Adipocyte (in vitro differentiated cells): ENCODE measurements at regions not wholly inside any gene's neighbourhood (a gene's known extent, or its start where the extent isn't known, plus 50 kb on each side); places are given as distances from the start of the nearest gene placed in this dataset.
"Not testable (repeated sequence)": the region's sequence is repeated elsewhere in the genome, so short reads cannot be mapped to it uniquely, and the experiment has no call there.

Experiments used
- DNase-seq: peaks from one replicate; pipeline ENCODE4 v3.0.0-alpha.2; 2015; ENCODE audit warnings: low read depth
- H3K27me3 ChIP-seq: replicated peaks from 2 replicates; pipeline ENCODE4 v1.7.0; 2013; ENCODE audit warnings: mild to moderate bottlenecking, low read length, moderate library complexity; ENCODE audit not compliant: control insufficient read depth, insufficient read depth
- H3K36me3 ChIP-seq: 2 replicates; pipeline ENCODE4 v1.7.0; 2013; ENCODE audit warnings: low read length, mild to moderate bottlenecking, moderate library complexity; ENCODE audit not compliant: control insufficient read depth, insufficient read depth, severe bottlenecking
- H3K4me1 ChIP-seq: 2 replicates; pipeline ENCODE4 v1.7.0; 2013; ENCODE audit warnings: mild to moderate bottlenecking, low read length, moderate library complexity; ENCODE audit not compliant: control insufficient read depth, insufficient read depth
- H3K4me3 ChIP-seq: 2 replicates; pipeline ENCODE4 v1.7.0; 2013; ENCODE audit warnings: mild to moderate bottlenecking, low read length, moderate library complexity
- H3K9ac ChIP-seq: 2 replicates; pipeline ENCODE4 v1.7.0; 2013; ENCODE audit warnings: mild to moderate bottlenecking, low read length, moderate library complexity
- H3K9me3 ChIP-seq: 2 replicates; pipeline ENCODE4 v1.7.0; 2013; ENCODE audit warnings: mild to moderate bottlenecking, low read length, moderate library complexity; ENCODE audit not compliant: control insufficient read depth

GRCh38 chr1:101139130-101139529, 97.7 kb upstream of the S1PR1 start:
- peaks cover 19% of the 10 kb centered on the region for H3K4me1 ChIP-seq
- no peaks in the 10 kb centered on the region for H3K36me3 ChIP-seq
- peaks cover 28% of the 10 kb centered on the region for H3K27me3 ChIP-seq
- no peak for DNase-seq
- no peak overlapping the region for H3K4me3 ChIP-seq
- no peaks in the 10 kb centered on the region for H3K9me3 ChIP-seq
- no peak overlapping the region for H3K9ac ChIP-seq

GRCh38 chr1:101137144-101138126, 99.4 kb upstream of the S1PR1 start:
- peak overlapping the region; percentile 2 for H3K4me3 ChIP-seq
- H3K4me1 ChIP-seq: peaks cover 19% of the 10 kb centered on the region
- H3K9ac ChIP-seq: no peak overlapping the region
- H3K36me3 ChIP-seq: no peaks in the 10 kb centered on the region
- H3K9me3 ChIP-seq: no peaks in the 10 kb centered on the region
- peaks cover 30% of the 10 kb centered on the region for H3K27me3 ChIP-seq
- DNase-seq: peak; percentile 69

GRCh38 chr1:101136739-101137138, 100.1 kb upstream of the S1PR1 start:
- Histone ChIP-seq H3K9me3 (no peaks in the 10 kb centered on the region), H3K4me3 (peak overlapping the region; percentile 2), H3K9ac (no peak overlapping the region), H3K27me3 (peaks cover 30% of the 10 kb centered on the region), H3K4me1 (peaks cover 19% of the 10 kb centered on the region), H3K36me3 (no peaks in the 10 kb centered on the region)
- no peak for DNase-seq

GRCh38 chr1:101136271-101136670, 100.5 kb upstream of the S1PR1 start:
- Histone ChIP-seq H3K36me3 (no peaks in the 10 kb centered on the region), H3K9me3 (no peaks in the 10 kb centered on the region), H3K4me1 (peaks cover 19% of the 10 kb centered on the region), H3K27me3 (peaks cover 30% of the 10 kb centered on the region), H3K9ac (no peak overlapping the region), H3K4me3 (no peak overlapping the region)
- no peak for DNase-seq

- H3K27me3 ChIP-seq: peaks cover 31% of the 10 kb centered on the region
- no peak overlapping the region for H3K9ac ChIP-seq
- no peaks in the 10 kb centered on the region for H3K36me3 ChIP-seq
- no peak overlapping the region for H3K4me3 ChIP-seq
- peaks cover 19% of the 10 kb centered on the region for H3K4me1 ChIP-seq
- no peaks in the 10 kb centered on the region for H3K9me3 ChIP-seq
- DNase-seq: no peak
Measured at GRCh38 chr1:101135526-101135925, 101.3 kb upstream of the S1PR1 start.

- H3K4me3 ChIP-seq: no peak overlapping the region
- no peak overlapping the region for H3K9ac ChIP-seq
- no peak for DNase-seq
- peaks cover 2% of the 10 kb centered on the region for H3K4me1 ChIP-seq
- no peaks in the 10 kb centered on the region for H3K9me3 ChIP-seq
- no peaks in the 10 kb centered on the region for H3K36me3 ChIP-seq
- peaks cover 31% of the 10 kb centered on the region for H3K27me3 ChIP-seq
Measured at GRCh38 chr1:101131239-101131843, 105.5 kb upstream of the S1PR1 start.

- Histone ChIP-seq H3K36me3 (no peaks in the 10 kb centered on the region), H3K9ac (no peak overlapping the region), H3K9me3 (no peaks in the 10 kb centered on the region), H3K27me3 (peaks cover 31% of the 10 kb centered on the region), H3K4me3 (no peak overlapping the region), H3K4me1 (no peaks in the 10 kb centered on the region)
- DNase-seq: no peak
Measured at GRCh38 chr1:101130673-101131072, 105.1 kb upstream of the DPH5 start.

- Histone ChIP-seq H3K9me3 (no peaks in the 10 kb centered on the region), H3K27me3 (peaks cover 33% of the 10 kb centered on the region), H3K9ac (no peak overlapping the region), H3K4me3 (no peak overlapping the region), H3K36me3 (no peaks in the 10 kb centered on the region), H3K4me1 (no peaks in the 10 kb centered on the region)
- DNase-seq: no peak
Measured at GRCh38 chr1:101128846-101129245, 103.3 kb upstream of the DPH5 start.

GRCh38 chr1:101128211-101128727, 102.7 kb upstream of the DPH5 start:
- H3K4me1 ChIP-seq: no peaks in the 10 kb centered on the region
- DNase-seq: no peak
- H3K9ac ChIP-seq: no peak overlapping the region
- peaks cover 36% of the 10 kb centered on the region for H3K27me3 ChIP-seq
- H3K9me3 ChIP-seq: no peaks in the 10 kb centered on the region
- no peaks in the 10 kb centered on the region for H3K36me3 ChIP-seq
- H3K4me3 ChIP-seq: no peak overlapping the region

- Histone ChIP-seq H3K4me3 (no peak overlapping the region), H3K36me3 (no peaks in the 10 kb centered on the region), H3K4me1 (no peaks in the 10 kb centered on the region), H3K9ac (no peak overlapping the region), H3K27me3 (peaks cover 30% of the 10 kb centered on the region), H3K9me3 (no peaks in the 10 kb centered on the region)
- no peak for DNase-seq
Measured at GRCh38 chr1:101124405-101124804, 98.8 kb upstream of the DPH5 start.

- H3K36me3 ChIP-seq, H3K9ac ChIP-seq, DNase-seq, H3K4me1 ChIP-seq, H3K4me3 ChIP-seq, H3K9me3 ChIP-seq: not testable (repeated sequence)
- peaks cover 27% of the 10 kb centered on the region for H3K27me3 ChIP-seq
Measured at GRCh38 chr1:101123904-101124303, 98.3 kb upstream of the DPH5 start.
